ENCODE measurements at regions not wholly inside any gene's neighbourhood (a gene's known extent, or its start where the extent isn't known, plus 50 kb on each side); places are given as distances from the start of the nearest gene placed in this dataset.

DNA sequence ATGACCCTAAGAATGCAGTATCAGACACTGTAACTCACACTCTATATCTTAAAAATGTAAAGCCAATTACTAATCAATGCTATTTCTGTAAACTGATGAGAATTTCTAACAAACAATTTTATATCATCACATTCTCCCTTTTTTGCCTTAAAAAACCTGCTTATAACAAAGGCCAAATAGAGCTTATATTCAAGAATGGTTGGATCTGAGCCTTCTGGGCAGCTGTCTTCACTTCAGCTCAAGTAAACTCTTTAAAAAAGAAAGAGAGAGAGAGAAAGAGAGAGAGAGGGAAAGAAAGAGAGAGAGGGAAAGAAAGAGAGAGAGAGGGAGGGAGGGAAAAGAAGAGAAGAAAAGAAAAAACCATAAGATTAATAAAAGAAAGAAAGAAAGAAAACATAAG lies 231.8 kb downstream of the KCNE4 start:
- TF ChIP-seq CTCF (IDR thresholded peaks at IDR 0.05; ENCODE audit: control extremely low read depth in 1 of 3, insufficient read depth in 1 of 3, low read depth in 1 of 3, low read length in 3 of 3) (no peak), JUN (IDR thresholded peaks at IDR 0.05; ENCODE audit: low read depth, low read length) (no peak), CEBPB (IDR thresholded peaks at IDR 0.05; ENCODE audit: low read depth, low read length) (no peak), RAD21 (IDR thresholded peaks at IDR 0.05 in 1 of 2, conservative IDR thresholded peaks at IDR 0.05 in 1 of 2; ENCODE audit: low read depth in 2 of 2, low read length in 2 of 2) (no peak)

All from H1 (cell line).